Heart left ventricle (tissue), 16 donors: ENCODE measurements at regions not wholly inside any gene's neighbourhood (a gene's known extent, or its start where the extent isn't known, plus 50 kb on each side); places are given as distances from the start of the nearest gene placed in this dataset.

Experiments
- ATAC-seq, 4 donors: fragments of 200-7000 bp; cut with Tn5 transposase; one replicate each; pipeline ENCODE4 v1.9.1; 2020 to 2022; ENCODE audit warnings: moderate library complexity in 4 of 4, mild to moderate bottlenecking in 3 of 4, moderate number of reproducible peaks in 1 of 4
- DNase-seq, 5 donors: peaks; one replicate each; pipeline ENCODE4 v3.0.0-alpha.2; 2020
- H3K27ac ChIP-seq, 12 donors: fragments of 200-600 bp; sonication (generic) in 4 of 12; one replicate each; pipeline versions ENCODE4 v1.5.0 to v1.8.0; 2016 to 2022; ENCODE audit warnings: mild to moderate bottlenecking in 2 of 12
- H3K27me3 ChIP-seq, 9 donors: fragments of 200-600 bp; sonication (generic) in 2 of 9; one replicate each; pipeline versions ENCODE4 v1.5.1 to v1.8.0; 2016 to 2022; ENCODE audit warnings: mild to moderate bottlenecking in 3 of 9
- H3K36me3 ChIP-seq, 9 donors: fragments of 200-600 bp; sonication (generic) in 2 of 9; one replicate each; pipeline versions ENCODE4 v1.5.0 to v1.8.0; 2018 to 2022; ENCODE audit warnings: mild to moderate bottlenecking in 2 of 9
- H3K4me1 ChIP-seq, 12 donors: fragments of 200-600 bp; sonication (generic) in 4 of 12; one replicate each; pipeline versions ENCODE4 v1.5.0 to v1.8.0; 2016 to 2022; ENCODE audit warnings: mild to moderate bottlenecking in 3 of 12
- H3K4me3 ChIP-seq, 12 donors: fragments of 200-600 bp; sonication (generic) in 4 of 12; one replicate each; pipeline versions ENCODE4 v1.5.0 to v1.8.0; 2017 to 2022; ENCODE audit warnings: mild to moderate bottlenecking in 9 of 12, moderate library complexity in 4 of 12
- H3K9me3 ChIP-seq, 12 donors: fragments of 200-600 bp; sonication (generic) in 4 of 12; one replicate each; pipeline versions ENCODE4 v1.5.0 to v1.8.0; 2016 to 2022; ENCODE audit warnings: mild to moderate bottlenecking in 1 of 12
- POLR2A ChIP-seq, 2 donors: fragments of 450-650 bp; IDR thresholded peaks; one replicate each; pipeline ENCODE4 v1.6.1; 2017; ENCODE audit warnings: antibody characterized with exemption in 2 of 2, mild to moderate bottlenecking in 2 of 2, moderate library complexity in 2 of 2
- WGBS, 4 donors: extraction: QIAGEN DNeasy Blood & Tissue Kit in 2 of 4; methylation state at CpG; one replicate each; pipeline versions ENCODE4 v1.1.5 to v1.1.7; 2013 to 2018; 5-methylcytosine and 5-hydroxymethylcytosine counted together
- intact Hi-C, 10 donors: fragments of 100-400 bp; cut with DNase I; formaldehyde crosslinking; loops; one replicate each; pipeline versions ENCODE4 v1.11.1 to v1.14.2; 2022
- TF ChIP-seq, protein P1 (sequence below), 12 donors: fragments of 200-600 bp; sonication (generic) in 4 of 12; IDR thresholded peaks; one replicate each; pipeline versions ENCODE4 v1.5.0 to v1.8.0; 2018 to 2022; ENCODE audit warnings: antibody characterized with exemption in 12 of 12, mild to moderate bottlenecking in 5 of 12
- donor health status: ischemic (EF 13 %, LVEDD 7.1; RV severe dilation, severe dysfunction).
- donor health status: healthy with polysubstance abuse.
- donor health status: DM: no; HTN: yes; CAD: no.
- donor health status: DM: no; HTN: no; CAD: no.
- donor health status: ischemic (EF 25% LVEDD 6.9; RV normal size, moderate dysfunction).
- donor health status: ischemic (EF 25% LVEDD 5.7; RV mildly dilated, moderate dysfunction).
- donor health status: healthy.
- donor health status: DM: yes; HTN: yes; CAD: no.
- donor health status: ischemic (EF 35%, LVEDD 5.7; RV mildly dilated, moderate dysfunction).
- donor health status: nonischemic (EF 11% LVEDD 7.7; RV severe dilation, severe dysfunction).
- donor health status: DM: yes; HTN: yes; CAD: no.
- donor health status: PGD.
- donor health status: ischemic (EF 29% LVEDD 5.4; RV normal size, mild dysfunction).
- donor health status: nonischemic (EF 23%, LVEDD 6.1; RV moderate dilation, normal function).

DNA sequence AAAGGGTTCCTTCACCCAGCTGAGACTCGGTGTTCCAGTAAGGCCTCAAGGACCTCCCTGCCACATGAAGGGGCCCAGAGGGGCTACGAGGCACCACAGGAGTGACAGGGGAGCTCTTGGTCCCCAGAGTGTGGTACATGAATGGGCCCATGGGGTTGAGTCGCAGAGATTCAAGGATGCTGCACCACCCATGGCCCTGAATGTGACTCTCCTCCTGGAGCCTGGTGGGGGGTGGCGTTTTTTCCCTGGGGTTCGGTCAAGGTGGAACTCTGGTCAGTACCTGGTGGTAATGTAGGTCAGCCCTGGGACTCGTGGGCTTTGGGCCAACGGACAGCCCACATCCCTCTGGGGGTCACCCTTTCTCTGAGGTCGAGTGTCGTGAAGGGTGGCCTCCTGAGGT, 204.0 kb downstream of the UBE3A start:
- Histone ChIP-seq H3K27me3 (no peaks in the 10 kb centered on the region), H3K27ac (no peak overlapping the region), H3K4me3 (no peak overlapping the region), H3K36me3 (no peaks in the 10 kb centered on the region), H3K9me3 (peaks cover 0 to 25% (median 0%) of the 10 kb centered on the region in 12 donors), H3K4me1 (no peaks in the 10 kb centered on the region)
- TF ChIP-seq, protein P1, sequence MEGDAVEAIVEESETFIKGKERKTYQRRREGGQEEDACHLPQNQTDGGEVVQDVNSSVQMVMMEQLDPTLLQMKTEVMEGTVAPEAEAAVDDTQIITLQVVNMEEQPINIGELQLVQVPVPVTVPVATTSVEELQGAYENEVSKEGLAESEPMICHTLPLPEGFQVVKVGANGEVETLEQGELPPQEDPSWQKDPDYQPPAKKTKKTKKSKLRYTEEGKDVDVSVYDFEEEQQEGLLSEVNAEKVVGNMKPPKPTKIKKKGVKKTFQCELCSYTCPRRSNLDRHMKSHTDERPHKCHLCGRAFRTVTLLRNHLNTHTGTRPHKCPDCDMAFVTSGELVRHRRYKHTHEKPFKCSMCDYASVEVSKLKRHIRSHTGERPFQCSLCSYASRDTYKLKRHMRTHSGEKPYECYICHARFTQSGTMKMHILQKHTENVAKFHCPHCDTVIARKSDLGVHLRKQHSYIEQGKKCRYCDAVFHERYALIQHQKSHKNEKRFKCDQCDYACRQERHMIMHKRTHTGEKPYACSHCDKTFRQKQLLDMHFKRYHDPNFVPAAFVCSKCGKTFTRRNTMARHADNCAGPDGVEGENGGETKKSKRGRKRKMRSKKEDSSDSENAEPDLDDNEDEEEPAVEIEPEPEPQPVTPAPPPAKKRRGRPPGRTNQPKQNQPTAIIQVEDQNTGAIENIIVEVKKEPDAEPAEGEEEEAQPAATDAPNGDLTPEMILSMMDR (IDR thresholded peaks at IDR 0.05) = no peak
- TF ChIP-seq POLR2A (IDR thresholded peaks at IDR 0.05) = no peak
- WGBS, 4 donors = 72 to 92% (median 77%) methylated on average over 2 to 9 of the region's 9 CpGs
- peak in 2 of 5 donors; percentile 4 to 23 for DNase-seq
- ATAC-seq = no peak
- intact Hi-C loops = no loop called here

DNA sequence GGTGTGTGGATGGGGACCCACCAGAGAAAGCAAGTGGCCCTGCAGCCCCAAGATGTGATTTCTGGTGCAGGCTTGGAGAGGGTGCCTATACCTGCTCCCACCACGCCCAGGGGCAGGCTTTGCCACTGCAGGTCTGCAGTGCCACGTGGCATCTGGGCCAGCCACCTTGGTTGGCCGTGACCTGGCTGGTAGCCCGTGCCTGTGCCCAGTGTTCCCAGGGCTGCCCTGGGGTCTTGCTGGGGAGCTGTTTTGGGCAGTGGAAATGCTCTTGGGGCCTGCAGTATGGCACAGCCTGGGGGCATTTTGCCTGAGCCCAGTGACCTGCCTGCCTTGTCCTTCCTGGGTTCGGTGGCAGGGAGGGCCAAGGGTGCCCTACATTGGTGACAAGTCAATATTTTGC, 203.4 kb downstream of the UBE3A start:
- Histone ChIP-seq H3K4me3 (no peak overlapping the region), H3K27me3 (no peaks in the 10 kb centered on the region), H3K9me3 (peaks cover 0 to 25% (median 0%) of the 10 kb centered on the region in 12 donors), H3K27ac (no peak overlapping the region), H3K36me3 (no peaks in the 10 kb centered on the region), H3K4me1 (no peaks in the 10 kb centered on the region)
- TF ChIP-seq, protein P1 (IDR thresholded peaks at IDR 0.05) = no peak
- TF ChIP-seq POLR2A (IDR thresholded peaks at IDR 0.05) = no peak
- DNase-seq = peak in 2 of 5 donors; percentile 5 to 41
- WGBS, 4 donors = 64 to 71% (median 69%) methylated on average over 3 to 5 of the region's 5 CpGs
- intact Hi-C loops = no loop called here
- ATAC-seq = no peak

DNA sequence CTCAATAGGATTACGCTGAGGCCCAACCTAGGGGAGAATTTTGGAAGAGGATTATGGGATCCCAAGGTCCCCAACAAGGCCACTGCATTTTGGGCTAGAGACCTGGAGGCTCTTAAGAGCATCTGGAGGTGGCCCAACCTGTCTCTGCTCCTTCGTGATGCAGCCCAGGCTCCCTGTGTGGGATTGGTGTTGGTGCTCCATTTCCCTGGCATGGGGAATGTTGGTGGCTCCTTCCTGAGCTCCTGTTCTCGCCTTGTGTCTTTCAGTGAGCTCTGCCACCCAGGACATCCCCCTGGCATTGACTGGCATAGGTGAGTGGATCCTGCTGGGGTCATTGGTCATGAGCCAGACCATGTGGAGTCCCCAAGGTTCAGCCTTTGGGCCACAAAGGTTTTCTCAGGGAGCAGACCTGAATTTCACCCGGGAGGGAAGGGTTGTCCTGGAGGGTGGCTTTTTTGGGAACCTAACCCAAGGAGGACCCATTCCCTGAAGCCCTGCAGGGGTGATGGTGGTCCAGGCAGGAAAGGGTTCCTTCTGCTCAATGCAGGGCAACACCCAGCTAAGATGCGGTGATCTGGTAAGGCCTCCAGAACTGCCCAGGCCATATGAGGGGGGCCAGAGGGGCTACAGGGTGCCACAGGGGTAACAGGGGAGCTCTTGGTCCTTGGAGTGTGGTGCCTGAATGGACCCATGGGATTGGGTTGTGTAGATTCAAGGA, 202.5 kb downstream of the UBE3A start:
- H3K4me3 ChIP-seq = no peak overlapping the region
- H3K27ac ChIP-seq = no peak overlapping the region
- intact Hi-C loops = no loop called here
- DNase-seq (peak in 2 of 5 donors; percentile 3 to 29), ATAC-seq (no peak)
- no peaks in the 10 kb centered on the region for H3K36me3 ChIP-seq
- H3K27me3 ChIP-seq = no peaks in the 10 kb centered on the region
- WGBS, 4 donors = 60 to 76% (median 72%) methylated on average over 4 to 5 of the region's 5 CpGs
- H3K9me3 ChIP-seq = peaks cover 0 to 30% (median 0%) of the 10 kb centered on the region in 12 donors
- no peak for TF ChIP-seq POLR2A (IDR thresholded peaks at IDR 0.05)
- TF ChIP-seq, protein P1 (IDR thresholded peaks at IDR 0.05) = no peak
- no peaks in the 10 kb centered on the region for H3K4me1 ChIP-seq

DNA sequence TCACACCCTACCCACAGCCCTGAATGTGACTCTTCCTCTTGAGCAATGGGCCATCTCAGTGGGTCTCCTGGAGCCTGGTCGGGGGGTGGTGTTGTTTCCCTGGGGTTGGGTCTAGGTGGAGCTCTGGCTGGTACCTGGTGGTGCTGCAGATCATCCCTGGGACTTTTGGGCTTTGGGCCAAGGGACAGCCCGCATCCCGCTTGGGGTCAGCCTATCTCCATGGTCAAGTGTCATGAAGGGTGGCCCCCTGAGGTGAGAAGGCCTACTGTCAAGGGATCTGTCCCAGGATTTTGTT, 202.0 kb downstream of the UBE3A start:
- Histone ChIP-seq H3K27me3 (no peaks in the 10 kb centered on the region), H3K4me3 (no peak overlapping the region), H3K9me3 (peaks cover 0 to 30% (median 0%) of the 10 kb centered on the region in 12 donors), H3K27ac (no peak overlapping the region), H3K36me3 (no peaks in the 10 kb centered on the region), H3K4me1 (no peaks in the 10 kb centered on the region)
- ATAC-seq (no peak), DNase-seq (peak in 2 of 5 donors; percentile 11 to 19)
- WGBS, 4 donors = 75 to 82% (median 80%) methylated on average over 3 of the region's 3 CpGs
- TF ChIP-seq, protein P1 (IDR thresholded peaks at IDR 0.05) = no peak
- no peak for TF ChIP-seq POLR2A (IDR thresholded peaks at IDR 0.05)
- intact Hi-C loops = no loop called here
